ENCODE measurements at regions not wholly inside any gene's neighbourhood (a gene's known extent, or its start where the extent isn't known, plus 50 kb on each side); places are given as distances from the start of the nearest gene placed in this dataset.

GRCh38 chr6:3593161-3593560, 136.3 kb upstream of the SLC22A23 start:
- no peaks in the 10 kb centered on the region for H3K36me3 ChIP-seq (ENCODE audit: insufficient read depth, low read length, poor library complexity, severe bottlenecking)
- no peak overlapping the region for H3K27ac ChIP-seq (ENCODE audit: low read depth, low read length, poor library complexity, severe bottlenecking)
- CTCF ChIA-PET: no interaction called here
- intact Hi-C loops (cut with micrococcal nuclease; ENCODE audit: unreplicated experiment): no loop called here
- H3K27me3 ChIP-seq (replicated peaks; ENCODE audit: insufficient read depth, low read depth, low read length, poor library complexity): no peaks in the 10 kb centered on the region
- no peak for DNase-seq (ENCODE audit: low spot score)
- TF ChIP-seq EZH2 (IDR thresholded peaks at IDR 0.05; ENCODE audit: borderline replicate concordance, low read depth, low read length, poor library complexity, severe bottlenecking): no peak
- TF ChIP-seq, protein P1, sequence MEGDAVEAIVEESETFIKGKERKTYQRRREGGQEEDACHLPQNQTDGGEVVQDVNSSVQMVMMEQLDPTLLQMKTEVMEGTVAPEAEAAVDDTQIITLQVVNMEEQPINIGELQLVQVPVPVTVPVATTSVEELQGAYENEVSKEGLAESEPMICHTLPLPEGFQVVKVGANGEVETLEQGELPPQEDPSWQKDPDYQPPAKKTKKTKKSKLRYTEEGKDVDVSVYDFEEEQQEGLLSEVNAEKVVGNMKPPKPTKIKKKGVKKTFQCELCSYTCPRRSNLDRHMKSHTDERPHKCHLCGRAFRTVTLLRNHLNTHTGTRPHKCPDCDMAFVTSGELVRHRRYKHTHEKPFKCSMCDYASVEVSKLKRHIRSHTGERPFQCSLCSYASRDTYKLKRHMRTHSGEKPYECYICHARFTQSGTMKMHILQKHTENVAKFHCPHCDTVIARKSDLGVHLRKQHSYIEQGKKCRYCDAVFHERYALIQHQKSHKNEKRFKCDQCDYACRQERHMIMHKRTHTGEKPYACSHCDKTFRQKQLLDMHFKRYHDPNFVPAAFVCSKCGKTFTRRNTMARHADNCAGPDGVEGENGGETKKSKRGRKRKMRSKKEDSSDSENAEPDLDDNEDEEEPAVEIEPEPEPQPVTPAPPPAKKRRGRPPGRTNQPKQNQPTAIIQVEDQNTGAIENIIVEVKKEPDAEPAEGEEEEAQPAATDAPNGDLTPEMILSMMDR (conservative IDR thresholded peaks at IDR 0.05; ENCODE audit: low read depth, low read length): no peak
- no peaks in the 10 kb centered on the region for H3K9me3 ChIP-seq (ENCODE audit: low read depth, low read length, poor library complexity, severe bottlenecking)
- BruUV-seq (replicated peaks): no TSS peak
- H3K4me3 ChIP-seq (ENCODE audit: low read depth, low read length, poor library complexity, severe bottlenecking): no peak overlapping the region
- peaks cover 3% of the 10 kb centered on the region for H3K4me1 ChIP-seq (ENCODE audit: insufficient read depth, low read length, poor library complexity, severe bottlenecking)
- POLR2A ChIA-PET (ENCODE audit: low non-redundant PET): no interaction called here

GRCh38 chr6:3592371-3592941, 135.6 kb upstream of the SLC22A23 start:
- no peaks in the 10 kb centered on the region for H3K27me3 ChIP-seq (replicated peaks; ENCODE audit: insufficient read depth, low read depth, low read length, poor library complexity)
- no peak overlapping the region for H3K27ac ChIP-seq (ENCODE audit: low read depth, low read length, poor library complexity, severe bottlenecking)
- peak; percentile 17 for DNase-seq (ENCODE audit: low spot score)
- no peak overlapping the region for H3K4me3 ChIP-seq (ENCODE audit: low read depth, low read length, poor library complexity, severe bottlenecking)
- CTCF ChIA-PET: no interaction called here
- BruUV-seq (replicated peaks): no TSS peak
- H3K4me1 ChIP-seq (ENCODE audit: insufficient read depth, low read length, poor library complexity, severe bottlenecking): peaks cover 3% of the 10 kb centered on the region
- POLR2A ChIA-PET (ENCODE audit: low non-redundant PET): no interaction called here
- no peaks in the 10 kb centered on the region for H3K36me3 ChIP-seq (ENCODE audit: insufficient read depth, low read length, poor library complexity, severe bottlenecking)
- no peaks in the 10 kb centered on the region for H3K9me3 ChIP-seq (ENCODE audit: low read depth, low read length, poor library complexity, severe bottlenecking)
- intact Hi-C loops (cut with micrococcal nuclease; ENCODE audit: unreplicated experiment): no loop called here
- TF ChIP-seq, protein P1 (conservative IDR thresholded peaks at IDR 0.05; ENCODE audit: low read depth, low read length): no peak
- TF ChIP-seq EZH2 (IDR thresholded peaks at IDR 0.05; ENCODE audit: borderline replicate concordance, low read depth, low read length, poor library complexity, severe bottlenecking): no peak

DNA sequence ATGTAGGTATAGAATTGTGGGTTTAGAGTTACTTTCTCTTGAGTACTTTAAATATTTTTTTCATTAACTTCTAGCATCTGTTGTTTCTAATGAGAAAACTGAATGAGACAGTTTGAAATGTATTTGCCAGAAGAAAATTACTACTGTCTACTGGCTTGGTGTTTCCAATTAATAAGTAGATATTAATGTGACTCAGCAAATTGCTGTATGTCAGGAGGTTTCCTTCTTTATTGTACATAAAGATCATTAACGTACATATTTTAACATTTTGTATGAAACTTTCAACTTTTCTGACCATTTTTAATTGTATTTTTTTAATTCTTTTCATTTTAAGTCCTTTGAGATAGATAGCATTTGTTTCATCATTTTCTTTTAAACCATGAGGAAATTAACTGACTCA, 135.1 kb upstream of the SLC22A23 start:
- POLR2A ChIA-PET (ENCODE audit: low non-redundant PET): no interaction called here

More for the DNA sequence above, 135.1 kb upstream of the SLC22A23 start:
- Histone ChIP-seq H3K9me3 (ENCODE audit: low read depth, low read length, poor library complexity, severe bottlenecking) (no peaks in the 10 kb centered on the region), H3K4me3 (ENCODE audit: low read depth, low read length, poor library complexity, severe bottlenecking) (no peak overlapping the region), H3K27ac (ENCODE audit: low read depth, low read length, poor library complexity, severe bottlenecking) (no peak overlapping the region), H3K4me1 (ENCODE audit: insufficient read depth, low read length, poor library complexity, severe bottlenecking) (peaks cover 3% of the 10 kb centered on the region), H3K36me3 (ENCODE audit: insufficient read depth, low read length, poor library complexity, severe bottlenecking) (no peaks in the 10 kb centered on the region), H3K27me3 (replicated peaks; ENCODE audit: insufficient read depth, low read depth, low read length, poor library complexity) (no peaks in the 10 kb centered on the region)
- CTCF ChIA-PET: no interaction called here
- intact Hi-C loops (cut with micrococcal nuclease; ENCODE audit: unreplicated experiment): no loop called here
- TF ChIP-seq, protein P1 (conservative IDR thresholded peaks at IDR 0.05; ENCODE audit: low read depth, low read length): no peak
- TF ChIP-seq EZH2 (IDR thresholded peaks at IDR 0.05; ENCODE audit: borderline replicate concordance, low read depth, low read length, poor library complexity, severe bottlenecking): no peak
- BruUV-seq (replicated peaks): no TSS peak
- no peak for DNase-seq (ENCODE audit: low spot score)
